Fibroblast of skin of right quadriceps (primary cell): ENCODE measurements at regions not wholly inside any gene's neighbourhood (a gene's known extent, or its start where the extent isn't known, plus 50 kb on each side); places are given as distances from the start of the nearest gene placed in this dataset.
"Not testable (repeated sequence)": the region's sequence is repeated elsewhere in the genome, so short reads cannot be mapped to it uniquely, and the experiment has no call there.

Source experiments
- DNase-seq: peaks from one replicate; pipeline ENCODE4 v3.0.0-alpha.2; 2013

- DNase-seq: peak; percentile 27
These were observed 366.4 kb downstream of the IPO8 start for GRCh38 chr12:30329281-30329680.

DNA sequence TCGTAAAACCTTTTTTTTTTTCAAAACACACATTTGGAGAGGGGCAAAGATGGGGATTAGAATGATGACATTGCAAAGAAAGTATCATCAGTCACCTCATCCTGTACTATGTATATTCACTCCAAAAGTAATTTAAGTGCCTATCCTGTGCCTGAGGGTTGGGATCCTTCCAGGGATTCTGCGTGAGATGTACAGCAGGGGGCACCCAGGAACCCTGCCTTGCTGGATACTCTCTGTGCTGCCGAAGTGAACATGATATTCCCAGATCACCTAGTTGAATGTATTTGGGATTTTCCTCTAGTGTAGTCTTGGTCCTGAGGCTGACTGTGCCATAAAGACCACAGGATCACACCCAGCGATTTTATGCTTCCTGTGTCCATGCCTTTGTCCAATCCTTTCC is 372.7 kb downstream of the IPO8 start:
- no peak for DNase-seq

DNA sequence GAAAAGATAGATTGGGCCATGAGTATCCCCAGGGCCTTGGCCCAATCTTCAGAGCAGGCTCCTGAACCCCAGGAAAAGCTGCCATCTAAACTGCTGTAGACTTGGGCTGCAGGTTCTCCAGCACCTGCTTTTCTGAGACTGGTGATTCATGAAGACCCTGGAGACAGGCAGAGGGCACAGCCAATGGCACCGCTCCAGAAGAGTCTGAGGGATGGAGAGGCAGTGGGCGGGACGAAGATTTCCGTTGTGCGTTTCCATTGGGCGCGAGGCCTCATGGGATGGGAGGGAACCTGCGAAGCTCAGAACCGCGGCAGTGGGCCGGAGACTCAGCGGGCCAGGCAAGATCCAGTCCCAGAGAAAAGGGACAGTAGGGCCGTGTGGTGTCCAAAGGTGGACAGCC is 375.1 kb downstream of the IPO8 start:
- DNase-seq: no peak

GRCh38 chr12:30314506-30315100 is 381.1 kb downstream of the IPO8 start:
- DNase-seq: no peak

DNA sequence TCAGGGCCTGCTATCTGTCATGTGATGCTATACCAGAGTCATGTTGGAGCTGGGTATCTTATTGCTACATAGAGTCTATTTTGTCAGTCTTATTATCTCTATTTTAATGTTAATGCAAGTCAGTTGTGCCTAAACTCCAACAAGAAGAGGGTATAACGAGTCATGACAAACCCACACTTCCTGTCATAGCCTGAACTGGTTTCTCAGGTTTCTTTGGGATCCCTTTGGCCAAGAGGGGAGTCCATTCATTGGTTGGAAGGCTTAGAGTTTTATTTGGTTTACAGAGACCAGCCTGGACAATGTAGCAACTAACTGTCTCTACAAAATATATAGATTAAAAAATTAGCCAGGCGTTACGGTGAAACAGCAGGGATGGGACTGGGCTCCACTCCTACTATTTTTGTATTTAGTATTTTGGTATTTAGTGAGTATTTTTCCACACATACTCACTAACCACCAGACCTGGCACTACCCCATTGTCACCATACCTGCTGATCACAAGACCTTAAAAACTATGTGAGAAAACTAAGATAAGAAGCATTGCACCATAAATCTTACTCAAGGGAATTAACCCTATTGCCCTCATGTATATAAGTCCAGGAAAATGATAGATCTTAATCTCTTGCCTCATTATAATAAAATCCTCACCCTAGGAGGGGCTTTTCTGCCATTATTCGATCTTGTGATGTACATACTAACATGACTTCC is 387.5 kb downstream of the IPO8 start:
- DNase-seq: no peak

GRCh38 chr12:30304528-30304927 is 391.1 kb downstream of the IPO8 start:
- no peak for DNase-seq

DNA sequence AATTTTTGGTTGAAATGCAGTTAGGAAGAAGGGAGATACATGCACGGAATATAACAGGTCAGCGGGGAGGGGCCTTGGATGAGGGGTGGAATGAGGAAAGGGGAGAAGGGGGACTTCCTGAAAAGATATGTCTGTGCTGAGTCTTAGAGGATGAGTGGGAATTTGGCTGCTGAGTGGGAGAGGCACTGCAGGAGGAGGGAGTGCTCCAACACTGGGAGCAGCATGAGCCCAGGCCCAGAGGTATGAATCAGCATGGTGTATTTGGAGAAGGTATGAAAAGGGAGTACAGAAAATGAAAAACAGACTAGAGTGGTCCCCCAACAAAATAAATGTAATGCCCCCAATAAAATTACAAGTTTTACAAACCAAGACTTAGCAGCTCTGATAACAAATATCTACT is 394.4 kb downstream of the IPO8 start:
- no peak for DNase-seq

DNA sequence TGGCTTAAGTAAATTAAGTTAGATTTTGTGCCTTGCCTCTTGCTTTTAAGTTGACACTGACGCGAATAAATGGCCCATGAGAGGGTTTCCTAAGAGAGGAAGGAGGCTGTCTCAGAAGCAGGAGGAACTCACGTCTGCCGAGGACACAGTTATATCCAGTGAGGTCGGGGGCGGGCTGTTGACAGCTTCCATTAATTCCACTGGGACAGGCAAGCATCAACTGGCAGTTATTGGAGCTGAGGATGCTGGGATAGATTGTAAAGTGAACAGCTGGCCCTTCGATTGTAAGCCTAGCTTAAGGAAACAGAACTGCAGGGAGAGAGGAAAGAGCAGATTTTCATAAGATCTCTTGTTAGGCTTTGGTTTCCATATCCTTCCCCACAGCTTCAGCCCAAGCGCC is 399.2 kb downstream of the IPO8 start:
- DNase-seq: no peak

GRCh38 chr12:30286345-30286926 is 409.2 kb downstream of the IPO8 start:
- DNase-seq: peak; percentile 37

- DNase-seq: no peak
These were observed 417.3 kb downstream of the IPO8 start for GRCh38 chr12:30278401-30278800.

- not testable (repeated sequence) for DNase-seq
These were observed 423.2 kb downstream of the IPO8 start for GRCh38 chr12:30272515-30272914.

- DNase-seq: no peak
These were observed 426.2 kb downstream of the IPO8 start for GRCh38 chr12:30269496-30269895.

DNA sequence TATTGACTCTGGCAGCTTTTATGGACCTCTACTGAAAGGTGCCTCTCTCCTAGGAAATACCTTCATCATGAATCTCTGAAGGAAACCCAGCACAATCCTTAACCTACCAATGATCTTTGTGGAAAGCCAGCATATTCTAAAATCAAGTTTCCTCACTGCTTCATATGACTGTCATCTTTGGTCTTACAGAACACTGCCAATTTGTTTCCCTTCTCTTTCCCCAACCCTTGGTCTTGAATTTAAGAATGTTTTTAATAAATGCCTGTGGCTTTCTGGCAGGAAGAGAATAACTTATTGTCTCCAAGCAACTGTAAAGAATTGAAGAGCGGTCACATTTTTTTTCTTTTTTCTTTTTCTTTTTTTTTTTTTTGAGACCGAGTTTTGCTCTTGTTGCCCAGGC is 427.6 kb downstream of the IPO8 start:
- DNase-seq: peak; percentile 60

GRCh38 chr12:30263434-30263833 is 432.2 kb downstream of the IPO8 start:
- DNase-seq: no peak

DNA sequence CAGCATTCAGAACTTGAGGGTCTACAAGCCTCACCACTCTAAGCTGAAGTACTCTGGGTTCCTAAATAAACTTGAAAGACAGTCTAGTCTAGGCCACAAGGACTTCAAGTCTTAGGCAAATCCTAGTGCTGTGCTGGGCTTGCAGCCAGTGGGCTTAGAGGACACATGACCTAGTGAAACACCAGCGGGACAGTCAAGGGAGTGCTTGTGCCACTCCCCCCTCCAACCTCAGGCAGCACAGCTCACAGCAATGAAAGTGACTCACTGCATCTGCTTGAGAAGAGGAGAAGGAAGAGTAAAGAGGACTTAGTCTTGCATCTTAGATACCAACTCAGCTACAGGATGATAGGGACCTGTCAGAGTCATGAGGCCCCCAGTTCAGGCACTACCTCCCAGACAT is 438.1 kb downstream of the IPO8 start:
- DNase-seq: no peak

DNA sequence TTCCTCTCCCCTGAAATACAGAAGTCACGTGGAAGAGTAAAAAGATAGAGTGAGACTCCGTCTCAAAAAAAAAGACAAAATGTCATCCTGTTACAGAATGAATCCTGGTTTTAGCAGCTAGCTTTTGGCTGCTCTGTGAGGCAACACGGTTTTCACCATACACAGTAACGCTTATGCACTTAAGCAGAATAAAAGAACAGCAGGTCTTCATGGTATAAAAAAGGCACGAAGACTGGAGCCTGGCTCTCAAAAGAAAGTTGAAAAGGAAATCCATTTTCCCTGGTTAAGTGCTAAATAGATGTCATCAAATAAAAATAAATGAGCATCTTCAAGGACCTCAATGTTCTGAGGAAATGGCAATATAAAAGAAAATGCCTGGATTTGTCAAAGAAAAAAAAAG is 444.1 kb downstream of the IPO8 start:
- DNase-seq: no peak

DNA sequence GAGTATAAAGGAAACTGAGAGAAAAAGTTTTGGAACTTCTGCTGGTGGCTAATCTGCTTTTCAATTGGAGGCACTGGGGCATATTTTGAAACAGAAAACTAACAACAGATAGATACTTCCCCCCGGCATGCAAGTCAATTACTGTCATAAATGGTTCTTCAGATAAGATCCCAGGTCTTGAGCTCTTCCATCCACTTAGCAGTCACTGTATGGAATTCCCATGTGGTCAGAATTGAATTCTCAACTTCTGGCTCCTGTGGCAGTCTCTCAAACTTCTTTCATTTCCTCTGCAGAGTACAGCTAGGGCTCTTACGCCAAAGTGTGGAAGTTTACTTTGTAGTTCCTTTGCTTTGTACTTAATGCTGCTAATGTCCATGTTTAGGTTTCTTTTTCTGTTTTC is 452.2 kb downstream of the IPO8 start:
- no peak for DNase-seq

GRCh38 chr12:30219047-30219446 is 435.3 kb upstream of the TMTC1 start:
- DNase-seq: no peak

DNA sequence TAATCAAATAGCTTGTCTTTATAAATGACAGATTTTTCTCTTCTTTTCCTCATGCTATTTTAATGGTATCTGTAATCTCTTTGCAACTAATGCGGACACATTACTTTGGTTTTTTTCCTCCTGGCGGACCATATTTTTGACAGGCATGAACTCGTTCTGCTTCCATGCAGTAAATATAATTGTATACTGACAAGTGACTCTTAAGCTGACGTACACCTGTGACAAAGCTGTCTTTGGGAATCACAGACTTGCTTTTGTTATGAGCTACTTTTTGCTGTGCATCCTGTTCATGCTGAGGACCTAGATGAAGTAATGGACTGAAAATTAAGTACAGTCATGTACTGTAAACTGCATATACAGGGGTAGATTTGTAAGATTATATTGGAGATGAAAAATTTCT is 434.3 kb upstream of the TMTC1 start:
- no peak for DNase-seq

GRCh38 chr12:30213166-30213565 is 429.4 kb upstream of the TMTC1 start:
- DNase-seq: no peak

DNA sequence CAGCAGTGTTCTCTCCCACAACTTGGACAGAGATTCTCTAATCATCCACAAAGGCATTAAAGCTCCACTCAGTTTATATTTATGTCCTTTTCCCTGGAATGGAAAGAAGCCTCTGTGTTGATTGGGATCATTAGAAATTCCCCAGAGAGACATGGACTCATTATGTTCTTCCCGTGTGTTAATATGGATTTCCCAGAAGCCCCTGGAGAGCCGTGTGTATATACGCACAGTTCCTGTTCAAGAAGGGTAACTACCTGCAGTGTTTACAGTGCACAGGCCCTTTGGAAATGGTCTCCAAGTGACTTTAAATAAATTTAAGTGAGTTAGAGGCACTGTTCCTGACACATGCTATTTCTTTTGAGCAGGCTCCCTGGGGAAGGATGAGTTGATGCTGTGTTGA is 428.0 kb upstream of the TMTC1 start:
- no peak for DNase-seq

GRCh38 chr12:30203981-30204380 is 420.2 kb upstream of the TMTC1 start:
- no peak for DNase-seq

DNA sequence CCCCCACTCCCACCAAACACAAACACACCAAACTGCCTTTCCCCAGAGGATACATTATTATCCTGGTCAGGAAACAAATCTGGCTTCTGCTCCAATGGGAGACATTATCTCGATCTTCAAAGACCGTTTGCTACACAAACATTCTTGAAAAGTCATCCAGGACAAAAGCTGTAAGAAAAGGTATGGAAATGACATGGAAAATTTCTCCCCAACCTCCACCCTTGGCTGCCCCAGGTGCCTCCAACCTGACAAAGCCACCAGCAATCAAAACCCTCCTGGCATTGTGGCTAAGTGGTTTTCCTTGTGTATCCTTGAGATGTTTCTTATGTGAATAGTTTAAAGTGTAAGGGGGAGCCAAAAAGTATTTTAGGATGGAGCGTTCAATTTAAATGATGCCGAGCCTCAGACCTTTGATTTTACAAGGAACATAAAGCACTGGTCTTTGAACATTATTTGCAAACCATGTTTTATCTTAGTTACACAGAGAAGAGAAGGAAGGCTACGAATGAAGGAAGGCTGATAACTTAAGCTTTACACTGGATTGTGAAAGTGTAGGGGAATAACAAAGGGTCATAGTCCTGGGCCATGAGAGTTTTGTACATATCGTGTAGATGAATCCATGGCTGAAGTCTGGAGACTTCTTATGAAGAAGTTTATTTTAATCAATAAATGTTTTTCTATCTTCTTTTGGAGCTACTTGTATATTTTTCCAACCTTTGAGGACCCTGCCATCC is 418.9 kb upstream of the TMTC1 start:
- DNase-seq: no peak
